HCT116 (cell line): ENCODE measurements at regions not wholly inside any gene's neighbourhood (a gene's known extent, or its start where the extent isn't known, plus 50 kb on each side); places are given as distances from the start of the nearest gene placed in this dataset.

ENCODE experiments used
- ATAC-seq: fragments of 200-7000 bp; cut with Tn5 transposase; 2 replicates; pipeline ENCODE4 v1.9.1; 2020; ENCODE audit warnings: mild to moderate bottlenecking, moderate library complexity
- BruUV-seq: library from RNA; stranded (reverse); fragments of 400-500 nt; replicated peaks from 2 replicates; lab custom pipeline; 2021; lab: Mats Ljungman, UMichigan
- CTCF ChIA-PET: fragments of 300-600 bp; sonication (Branson Sonifier 250); formaldehyde crosslinking; loops from one replicate; lab custom pipeline; 2021; ENCODE audit warnings: antibody characterized with exemption; lab: Charles Lee
- POLR2A ChIA-PET: fragments of 300-600, 350-600 bp; sonication (Branson Sonifier 250); formaldehyde crosslinking; loops from one replicate; lab custom pipeline; 2021; ENCODE audit warnings: antibody characterized with exemption; lab: Charles Lee
- RAD21 ChIA-PET, 2 experiments: fragments of 300-600 bp; sonication (Branson Sonifier 250); formaldehyde crosslinking; loops; one replicate each; lab custom pipeline; 2023; ENCODE audit warnings: low total read pairs in 2 of 2; ENCODE audit not compliant: uncharacterized antibody in 2 of 2, unreplicated experiment in 2 of 2, low non-redundant PET in 1 of 2; lab: Charles Lee
- DNase-seq: peaks from one replicate; pipeline ENCODE4 v3.0.0-alpha.2; 2010; ENCODE audit warnings: low read depth, low spot score
- H2AFZ ChIP-seq: fragments of 200-600 bp; shearing (Covaris generic), sonication (generic); 2 replicates; pipeline ENCODE4 v1.6.1; 2017; ENCODE audit warnings: low read depth, mixed run types, mixed read lengths, antibody characterized with exemption, low read length; ENCODE audit not compliant: poor library complexity, severe bottlenecking
- H3K27ac ChIP-seq: 2 replicates; pipeline ENCODE4 v1.5.1; 2012; ENCODE audit warnings: low read depth, low read length
- H3K27me3 ChIP-seq: fragments of 200-600 bp; sonication (generic); 2 replicates; pipeline ENCODE4 v1.6.1; 2016; ENCODE audit warnings: mixed run types, low read length, mixed read lengths; ENCODE audit not compliant: insufficient read depth
- H3K36me3 ChIP-seq, 2 experiments: fragments of 200-500 bp in 1 of 2; fragments of 200-600 bp in 1 of 2; sonication (Bioruptor generic) in 1 of 2; sonication (generic) in 1 of 2; 2 replicates each; pipeline versions ENCODE4 v1.5.1 to v1.6.1; 2014 to 2016; ENCODE audit warnings: low read length in 2 of 2, inconsistent platforms in 1 of 2, mixed read lengths in 1 of 2, mixed run types in 1 of 2; ENCODE audit not compliant: insufficient read depth in 2 of 2, control insufficient read depth in 1 of 2
- H3K4me1 ChIP-seq, 2 experiments: fragments of 200-600 bp in 1 of 2; sonication (generic) in 1 of 2; 2 replicates each; pipeline versions ENCODE4 v1.5.1 to v1.6.1; 2012 to 2017; ENCODE audit warnings: low read length in 2 of 2, inconsistent platforms in 1 of 2, mild to moderate bottlenecking in 1 of 2, mixed read lengths in 1 of 2, mixed run types in 1 of 2, moderate library complexity in 1 of 2; ENCODE audit not compliant: insufficient read depth in 2 of 2, control insufficient read depth in 1 of 2
- H3K4me2 ChIP-seq: fragments of 200-600 bp; sonication (generic); 2 replicates; pipeline ENCODE4 v1.6.1; 2017; ENCODE audit warnings: mixed run types, low read length, mixed read lengths
- H3K4me3 ChIP-seq, 2 experiments: fragments of 200-600 bp in 1 of 2; sonication (generic) in 1 of 2; replicated peaks in 1 of 2; 2 replicates each; pipeline ENCODE4 v1.5.1; 2011 to 2016; ENCODE audit warnings: low read length in 2 of 2, control low read depth in 1 of 2, low read depth in 1 of 2, mild to moderate bottlenecking in 1 of 2, mixed read lengths in 1 of 2, mixed run types in 1 of 2
- H3K79me2 ChIP-seq: fragments of 200-600 bp; sonication (generic); 2 replicates; pipeline ENCODE4 v1.6.1; 2017; ENCODE audit warnings: mild to moderate bottlenecking, mixed run types, low read length, moderate library complexity, mixed read lengths; ENCODE audit not compliant: insufficient read depth
- H3K9ac ChIP-seq: fragments of 200-600 bp; sonication (generic); 2 replicates; pipeline ENCODE4 v1.6.1; 2016; ENCODE audit warnings: low read length, mixed read lengths
- H3K9me2 ChIP-seq: fragments of 200-600 bp; sonication (generic), shearing (Covaris generic); 2 replicates; pipeline ENCODE4 v1.6.1; 2017; ENCODE audit warnings: mixed run types, mild to moderate bottlenecking, moderate library complexity; ENCODE audit not compliant: insufficient read depth
- H3K9me3 ChIP-seq, 2 experiments: fragments of 200-500 bp in 1 of 2; fragments of 200-600 bp in 1 of 2; sonication (Bioruptor generic) in 1 of 2; sonication (generic) in 1 of 2; 2 replicates each; pipeline ENCODE4 v1.6.1; 2014 to 2017; ENCODE audit warnings: low read length in 2 of 2, mixed read lengths in 2 of 2, inconsistent platforms in 1 of 2, low read depth in 1 of 2, mild to moderate bottlenecking in 1 of 2, mixed run types in 1 of 2, moderate library complexity in 1 of 2; ENCODE audit not compliant: control insufficient read depth in 1 of 2, insufficient read depth in 1 of 2
- H4K20me1 ChIP-seq: fragments of 200-600 bp; sonication (generic), shearing (Covaris generic); 2 replicates; pipeline ENCODE4 v1.6.1; 2017; ENCODE audit warnings: mixed run types, mild to moderate bottlenecking, moderate library complexity; ENCODE audit not compliant: insufficient read depth
- CEBPB ChIP-seq: IDR thresholded peaks from 2 replicates; pipeline ENCODE4 v1.6.1; 2012; ENCODE audit warnings: low read depth
- EZH2 ChIP-seq: fragments of 200-600 bp; sonication (generic); IDR thresholded peaks from 2 replicates; pipeline ENCODE4 v1.6.1; 2017; ENCODE audit warnings: antibody characterized with exemption, mixed run types
- MAX ChIP-seq: IDR thresholded peaks from 2 replicates; pipeline ENCODE4 v1.6.1; 2012
- POLR2A ChIP-seq: IDR thresholded peaks from 2 replicates; pipeline ENCODE4 v1.7.0; 2011; ENCODE audit warnings: borderline replicate concordance; ENCODE audit not compliant: insufficient read depth, insufficient read length; ENCODE audit errors: extremely low read depth
- RAD21 ChIP-seq: IDR thresholded peaks from 2 replicates; pipeline ENCODE4 v1.6.1; 2012; ENCODE audit warnings: low read depth, mild to moderate bottlenecking
- REST ChIP-seq: IDR thresholded peaks from 2 replicates; pipeline ENCODE4 v1.6.1; 2012; ENCODE audit warnings: low read depth
- TCF7L2 ChIP-seq: IDR thresholded peaks from 2 replicates; pipeline ENCODE4 v1.7.0; 2011; ENCODE audit warnings: borderline replicate concordance, inconsistent platforms; ENCODE audit not compliant: insufficient read depth, insufficient read length; ENCODE audit errors: extremely low read depth
- intact Hi-C: fragments of 100-400 bp; cut with micrococcal nuclease; formaldehyde crosslinking; loops from 2 replicates; pipeline ENCODE4 v1.10.0; 2022

- no peak overlapping the region for H3K4me2 ChIP-seq
- H3K9me2 ChIP-seq = no peaks in the 10 kb centered on the region
- ChIA-PET POLR2A (no interaction called here), CTCF (no interaction called here), RAD21 (no interaction called here)
- no TSS peak for BruUV-seq
- ATAC-seq (no peak), DNase-seq (no peak)
- TF ChIP-seq RAD21 (no peak), MAX (no peak), TCF7L2 (no peak)
- intact Hi-C loops = no loop called here
- H3K4me3 ChIP-seq = no peak overlapping the region
- no peaks in the 10 kb centered on the region for H3K79me2 ChIP-seq
- H3K27me3 ChIP-seq = no peaks in the 10 kb centered on the region
- no peak overlapping the region for H2AFZ ChIP-seq
- no peaks in the 10 kb centered on the region for H3K36me3 ChIP-seq
- H3K4me1 ChIP-seq = no peaks in the 10 kb centered on the region
- no peaks in the 10 kb centered on the region for H4K20me1 ChIP-seq
- H3K27ac ChIP-seq = no peak overlapping the region
- no peaks in the 10 kb centered on the region for H3K9me3 ChIP-seq
- H3K9ac ChIP-seq = no peak overlapping the region
Measured at GRCh38 chr1:200269256-200269655, 140.6 kb downstream of the ZNF281 start.

GRCh38 chr1:200267937-200268336 is 141.9 kb downstream of the ZNF281 start:
- no peaks in the 10 kb centered on the region for H3K79me2 ChIP-seq
- no peak for ATAC-seq
- H3K9ac ChIP-seq = no peak overlapping the region
- no peaks in the 10 kb centered on the region for H4K20me1 ChIP-seq
- H2AFZ ChIP-seq = no peak overlapping the region
- POLR2A ChIA-PET = no interaction called here
- TF ChIP-seq REST (no peak), CEBPB (no peak), EZH2 (no peak), POLR2A (no peak)
- intact Hi-C loops = no loop called here
- no peak overlapping the region for H3K4me2 ChIP-seq
- no peaks in the 10 kb centered on the region for H3K9me3 ChIP-seq
- BruUV-seq = no TSS peak
- RAD21 ChIA-PET = no interaction called here
- no peaks in the 10 kb centered on the region for H3K36me3 ChIP-seq
- no peak overlapping the region for H3K27ac ChIP-seq
- CTCF ChIA-PET = interaction anchor here (0.9 kb wide), 1 partner anchor 12 kb away, joined by 3 read pairs; no protein-coding TSS in a partner anchor
- DNase-seq = no peak
- H3K4me1 ChIP-seq = no peaks in the 10 kb centered on the region
- no peaks in the 10 kb centered on the region for H3K27me3 ChIP-seq
- no peaks in the 10 kb centered on the region for H3K9me2 ChIP-seq
- no peak overlapping the region for H3K4me3 ChIP-seq
